NCI-H82 (cell line): ENCODE measurements at regions not wholly inside any gene's neighbourhood (a gene's known extent, or its start where the extent isn't known, plus 50 kb on each side); places are given as distances from the start of the nearest gene placed in this dataset.

Experiments
- DNase-seq: peaks from one replicate; lab custom pipeline; 2025; lab: John Stamatoyannopoulos, UW

DNA sequence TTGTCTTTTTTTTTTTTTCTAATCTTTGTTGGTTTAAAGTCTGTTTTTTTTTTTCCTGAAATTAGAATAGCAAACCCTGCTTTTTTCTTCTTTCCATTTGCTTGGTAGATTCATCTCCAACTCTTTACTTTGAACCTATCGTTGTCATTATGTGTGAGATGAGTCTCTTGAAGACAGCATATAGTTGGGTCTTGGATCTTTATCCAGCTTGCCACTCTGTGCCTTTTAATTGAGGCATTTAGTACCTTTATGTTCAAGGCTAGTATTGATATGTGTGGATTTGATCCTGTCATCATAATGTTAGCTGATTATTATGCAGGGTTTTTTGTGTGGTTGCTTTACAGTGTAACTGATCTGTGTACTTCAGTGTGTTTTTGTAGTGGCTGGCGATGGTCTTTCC, 383.8 kb downstream of the MAN2A1 start:
- no peak for DNase-seq

GRCh38 chr5:110075656-110076055, 385.9 kb downstream of the MAN2A1 start:
- no peak for DNase-seq

DNA sequence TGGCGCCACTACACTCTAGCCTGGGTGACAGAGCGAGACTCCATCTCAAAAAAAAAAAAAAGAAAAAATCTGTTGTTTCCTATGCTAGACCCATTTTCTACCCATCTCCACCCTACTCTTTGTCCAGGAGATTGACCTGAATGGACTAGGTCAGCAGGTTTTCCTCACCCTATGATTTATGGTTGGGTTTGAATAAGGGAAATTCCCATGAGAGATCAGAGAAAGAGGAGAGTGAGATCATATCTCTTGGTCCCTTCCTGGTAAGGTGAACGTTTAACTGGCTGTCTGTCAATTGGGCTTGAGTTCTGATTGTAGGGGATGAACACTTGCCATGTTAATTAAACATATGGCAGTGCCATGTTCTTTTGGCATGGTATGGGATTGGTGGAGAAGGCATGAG, 387.4 kb downstream of the MAN2A1 start:
- no peak for DNase-seq

DNA sequence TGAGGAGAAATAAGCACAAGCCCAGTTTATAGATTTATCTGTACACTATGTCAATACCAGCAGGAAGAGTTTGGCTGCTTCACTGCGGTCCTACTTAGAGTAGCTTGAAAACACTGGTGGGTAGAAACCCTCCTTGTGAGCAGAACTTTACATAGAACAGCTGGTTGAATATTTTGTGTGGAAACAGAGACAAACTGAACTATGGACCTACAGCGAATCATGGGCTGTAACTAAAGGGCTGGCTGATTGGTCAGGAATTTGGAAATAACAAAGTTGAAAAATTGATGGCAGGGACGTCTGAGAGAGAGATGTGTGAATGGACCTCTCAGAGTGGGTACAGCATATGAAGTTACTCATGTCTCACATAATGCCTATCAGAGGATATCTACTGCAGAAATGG, 392.5 kb downstream of the MAN2A1 start:
- DNase-seq, result no peak

DNA sequence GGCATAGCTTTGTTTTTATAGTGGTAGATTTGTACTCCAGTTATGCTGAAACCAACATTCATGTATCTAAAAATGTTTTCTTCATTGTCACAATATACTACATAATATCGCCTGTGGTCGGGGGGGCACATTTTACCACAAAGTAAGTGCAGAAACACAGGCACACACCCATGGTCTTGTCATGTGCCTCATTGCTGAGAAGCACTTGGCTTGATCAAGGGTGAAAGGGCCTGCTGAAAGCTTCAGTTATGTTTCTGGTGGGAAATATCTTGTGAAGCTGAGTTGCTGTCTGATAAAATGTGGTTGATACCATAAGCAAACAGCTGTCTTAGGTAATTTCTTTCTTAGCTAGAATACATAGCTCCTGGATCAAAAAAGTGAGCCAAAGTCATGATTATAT, 393.1 kb downstream of the MAN2A1 start:
- DNase-seq, result no peak

DNA sequence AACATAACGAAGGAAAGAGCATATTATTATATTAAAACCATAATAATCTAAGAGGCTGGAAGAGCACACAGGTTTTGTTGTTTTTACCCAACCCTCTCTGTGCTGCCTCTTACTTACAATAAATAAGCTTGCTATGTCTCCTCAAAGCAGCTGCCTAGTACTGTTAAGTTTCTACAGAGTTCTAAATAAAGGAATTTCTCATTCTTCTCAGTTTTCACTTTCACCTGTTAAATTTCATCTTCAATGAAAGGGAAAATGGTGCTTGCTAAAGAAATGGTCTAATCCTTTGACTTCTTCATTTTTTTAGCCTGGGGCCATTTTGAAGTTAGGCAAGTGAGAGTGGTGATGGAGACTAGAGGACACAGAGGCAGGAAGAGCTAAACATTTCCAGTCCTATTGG, 396.1 kb downstream of the MAN2A1 start:
- no peak for DNase-seq

DNA sequence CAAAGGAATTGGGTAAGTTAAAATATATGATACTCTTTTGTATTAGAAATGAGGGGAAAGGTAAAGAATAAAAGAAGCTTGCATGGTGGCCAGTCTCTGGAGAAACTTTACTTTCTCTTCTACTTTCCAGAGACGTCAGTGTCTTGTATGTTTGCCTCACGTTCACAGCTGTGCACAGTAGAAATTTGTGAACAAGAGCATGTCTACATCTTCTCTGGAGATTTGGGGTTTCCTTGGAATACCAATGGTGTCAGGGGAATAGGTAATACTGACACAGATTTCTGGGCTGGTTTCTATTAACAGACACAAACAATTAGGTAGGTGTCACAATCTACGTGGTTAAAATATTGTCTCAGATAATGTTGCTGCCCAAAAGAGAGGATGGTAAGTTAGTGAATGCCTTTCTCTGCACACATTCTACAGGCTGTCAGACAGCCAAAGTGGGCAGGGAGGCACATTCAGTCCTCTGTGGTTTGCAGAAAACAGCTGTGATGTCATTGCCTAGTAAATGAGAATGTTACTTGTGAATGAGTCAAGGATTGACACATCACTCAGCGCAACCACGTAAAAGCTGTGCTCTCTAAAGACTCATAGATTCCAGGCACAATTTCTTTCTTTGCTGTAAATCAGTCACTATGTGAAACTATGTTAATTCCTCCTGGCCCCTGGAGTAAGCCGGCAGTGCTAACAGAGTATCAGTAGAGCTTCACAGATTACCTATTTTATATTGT, 397.1 kb downstream of the MAN2A1 start:
- no peak for DNase-seq

GRCh38 chr5:110087829-110088228, 398.1 kb downstream of the MAN2A1 start:
- no peak for DNase-seq

GRCh38 chr5:110088676-110089436, 399.1 kb downstream of the MAN2A1 start:
- no peak for DNase-seq

GRCh38 chr5:110092955-110093785, 403.4 kb downstream of the MAN2A1 start:
- no peak for DNase-seq

DNA sequence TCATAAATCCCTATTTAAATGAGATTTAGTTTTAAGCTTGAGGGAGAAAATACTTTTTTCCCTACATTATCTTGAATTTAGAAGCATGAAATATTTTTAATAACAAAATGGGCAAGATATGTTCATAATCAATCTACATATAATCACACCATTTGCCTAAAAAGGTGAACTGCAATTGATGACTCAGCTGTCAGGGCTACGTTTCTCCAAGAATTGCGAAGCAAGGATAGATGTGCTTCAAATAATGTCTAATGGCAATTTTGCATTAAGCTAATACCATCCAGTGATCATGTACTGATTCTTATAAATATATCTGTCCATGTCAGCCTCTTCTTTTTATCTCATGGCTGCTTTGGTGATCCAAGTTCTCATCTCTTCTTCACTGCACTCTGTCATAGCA, 404.4 kb downstream of the MAN2A1 start:
- DNase-seq, result no peak

DNA sequence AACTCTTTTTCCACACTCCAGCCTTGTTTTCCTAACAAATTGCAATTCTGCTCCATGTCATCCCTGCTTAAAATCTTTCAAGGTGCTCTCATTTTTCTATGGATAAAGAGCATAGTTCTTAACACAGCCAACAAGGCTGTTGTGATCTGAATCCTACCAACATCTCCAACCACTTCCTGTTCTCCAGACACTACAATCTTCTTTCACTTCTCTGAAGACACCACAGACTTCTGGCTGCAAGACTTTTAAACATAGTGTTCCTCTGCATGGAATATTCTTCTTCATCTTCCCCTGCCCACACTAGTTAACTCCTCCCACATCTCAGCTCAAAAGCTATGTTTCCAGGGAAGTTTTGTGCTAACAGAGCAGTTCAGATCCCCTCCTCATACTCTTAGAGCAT, 404.8 kb downstream of the MAN2A1 start:
- no peak for DNase-seq

GRCh38 chr5:110096419-110096818, 406.7 kb downstream of the MAN2A1 start:
- no peak for DNase-seq

DNA sequence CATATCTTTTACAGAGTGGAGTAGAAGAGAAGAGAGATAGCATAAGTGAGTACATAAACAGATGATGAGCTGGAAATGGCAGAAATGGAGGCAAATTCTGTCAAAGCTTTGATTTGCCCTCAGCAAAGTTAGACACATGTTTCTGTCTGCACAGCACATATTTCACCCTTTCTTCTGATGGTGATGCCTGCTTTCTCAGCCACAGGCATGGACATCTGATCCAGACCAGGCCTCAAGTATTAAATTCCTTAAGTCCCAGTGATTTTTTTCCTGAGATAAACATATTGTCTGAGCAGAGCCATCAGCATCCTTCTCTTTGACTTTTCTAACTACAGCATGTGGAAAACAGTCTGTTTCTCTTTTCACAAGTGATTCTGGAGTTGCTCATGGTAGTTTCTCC, 409.8 kb downstream of the MAN2A1 start:
- no peak for DNase-seq

DNA sequence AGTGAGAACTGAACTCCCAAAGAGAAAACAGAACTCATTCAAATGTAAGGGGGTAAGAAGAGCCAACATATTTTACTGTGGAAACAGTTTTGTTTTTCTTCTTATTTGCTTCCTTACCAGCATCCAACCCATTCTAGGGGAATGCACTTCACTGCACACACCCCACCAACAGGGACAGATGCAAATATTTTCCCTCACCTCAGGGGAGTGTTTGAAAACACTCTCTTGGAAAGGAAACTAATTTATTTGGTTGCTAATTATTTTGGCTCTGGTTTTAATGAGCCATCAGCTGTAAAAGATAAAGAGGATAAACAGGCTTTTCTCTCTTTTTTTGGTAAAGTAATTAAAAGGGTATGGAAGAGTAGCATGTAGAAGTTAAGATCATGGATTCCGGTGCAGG, 413.4 kb downstream of the MAN2A1 start:
- DNase-seq, result no peak

DNA sequence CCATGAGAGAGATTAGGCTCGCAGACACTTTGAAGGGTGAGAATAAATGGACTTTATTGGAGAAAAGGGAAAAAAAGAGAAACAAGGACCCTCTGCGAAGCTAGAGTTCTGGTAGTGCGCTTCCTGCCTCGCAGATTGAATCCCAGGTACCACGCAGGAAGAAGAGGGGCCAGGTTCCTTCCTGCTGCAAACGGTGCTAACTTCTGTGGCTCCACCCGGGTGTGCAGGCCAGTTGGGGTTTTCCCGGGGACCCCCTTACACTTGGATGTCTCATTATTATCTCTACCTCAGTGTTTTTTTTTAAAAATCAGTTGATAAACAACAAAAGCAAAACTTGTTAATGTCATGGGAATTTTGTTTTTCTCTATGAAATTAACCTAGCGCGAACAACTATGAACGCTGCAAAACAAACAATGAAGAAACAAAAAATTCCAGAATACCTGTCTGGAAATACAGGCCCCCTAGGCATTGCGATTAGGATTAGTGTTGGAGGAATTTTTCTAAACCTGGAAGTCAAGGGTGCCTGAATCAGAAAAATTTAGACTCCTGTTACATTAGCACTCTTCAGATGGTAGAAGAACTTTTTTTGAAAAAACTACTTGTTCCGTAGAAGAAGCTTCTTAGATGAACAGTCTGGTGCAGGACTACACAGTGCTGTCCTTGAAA, 414.5 kb downstream of the MAN2A1 start:
- DNase-seq, result no peak

DNA sequence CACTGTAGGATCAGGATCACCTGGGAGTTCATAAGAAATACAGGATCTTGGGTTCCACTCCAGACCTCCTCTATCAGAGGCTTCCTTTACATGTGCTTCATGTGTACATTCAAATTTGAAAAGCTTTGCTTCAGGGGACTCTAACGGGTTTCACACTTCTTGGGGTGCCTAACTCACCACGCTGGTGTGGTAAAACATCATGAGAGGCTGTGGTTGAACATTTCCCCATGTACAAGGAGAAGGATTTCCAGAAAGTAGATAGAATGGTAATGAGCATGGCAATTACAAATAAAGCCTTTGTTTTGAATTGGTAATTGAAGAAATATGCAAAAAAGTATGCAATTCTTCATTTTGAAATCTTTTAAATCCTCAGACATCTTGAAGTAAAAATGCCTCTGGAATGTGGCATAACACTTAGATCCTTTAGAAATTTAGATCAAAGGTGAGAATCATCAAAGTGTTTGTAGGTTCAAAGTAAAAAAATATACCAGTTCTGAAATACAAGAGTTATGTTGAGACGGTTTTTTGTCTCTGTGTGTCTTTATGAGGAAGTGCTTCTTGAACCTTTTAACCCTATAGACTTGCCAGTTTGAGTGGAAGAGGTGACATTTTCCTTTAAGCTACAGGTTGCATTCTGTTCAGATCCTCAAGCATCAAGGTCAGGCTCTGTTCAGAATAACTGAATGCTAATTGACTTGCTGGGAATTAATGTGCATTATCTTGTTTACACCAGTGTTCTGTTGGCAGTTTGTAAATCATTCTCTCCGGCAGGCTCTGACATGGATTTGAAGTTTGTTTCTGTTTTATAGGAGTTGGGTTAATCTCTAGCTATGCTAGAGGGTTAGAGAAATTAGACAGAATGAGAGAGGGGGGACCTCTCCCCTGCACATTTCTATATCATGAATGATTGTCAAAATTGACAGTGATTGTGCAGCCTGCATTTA, 415.3 kb downstream of the MAN2A1 start:
- DNase-seq, result peak; percentile 74

DNA sequence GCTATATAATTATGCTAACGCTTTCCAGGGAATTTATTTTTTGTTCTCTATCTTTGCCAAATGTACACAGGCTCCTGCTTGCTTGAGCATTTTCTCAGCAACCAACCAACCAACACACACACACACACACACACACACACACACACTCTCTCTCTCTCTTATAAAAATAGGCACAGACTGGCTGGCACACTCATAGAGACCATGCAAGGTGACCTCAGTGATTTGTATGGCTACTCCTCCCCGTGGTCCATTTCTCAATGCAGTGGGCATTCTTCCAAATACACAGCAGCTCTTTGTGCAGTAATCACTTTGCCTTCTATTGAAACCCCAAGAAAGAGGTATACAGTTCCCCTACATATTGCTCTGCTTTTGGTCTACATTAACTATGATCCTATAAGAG, 416.0 kb downstream of the MAN2A1 start:
- DNase-seq, result peak; percentile 7

DNA sequence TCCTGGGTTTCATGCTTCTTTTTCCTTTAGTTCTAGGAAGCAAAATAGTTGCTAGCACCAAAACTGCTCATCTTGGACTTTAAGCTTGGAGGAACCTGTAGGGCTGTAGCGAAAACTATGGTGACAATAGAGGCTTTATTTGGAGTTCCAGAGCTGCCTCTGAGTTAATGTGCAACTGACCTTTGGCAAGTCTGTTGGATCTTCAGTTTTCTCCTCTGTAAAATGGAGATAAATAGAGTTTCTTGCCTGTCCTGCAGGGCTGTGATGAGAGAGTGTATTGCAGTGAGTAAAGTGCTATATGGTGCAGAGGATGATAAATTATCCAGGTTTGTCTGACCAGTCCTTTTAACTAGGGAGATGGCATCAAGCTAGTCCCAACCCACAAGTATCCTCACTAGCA, 417.0 kb downstream of the MAN2A1 start:
- DNase-seq, result no peak

DNA sequence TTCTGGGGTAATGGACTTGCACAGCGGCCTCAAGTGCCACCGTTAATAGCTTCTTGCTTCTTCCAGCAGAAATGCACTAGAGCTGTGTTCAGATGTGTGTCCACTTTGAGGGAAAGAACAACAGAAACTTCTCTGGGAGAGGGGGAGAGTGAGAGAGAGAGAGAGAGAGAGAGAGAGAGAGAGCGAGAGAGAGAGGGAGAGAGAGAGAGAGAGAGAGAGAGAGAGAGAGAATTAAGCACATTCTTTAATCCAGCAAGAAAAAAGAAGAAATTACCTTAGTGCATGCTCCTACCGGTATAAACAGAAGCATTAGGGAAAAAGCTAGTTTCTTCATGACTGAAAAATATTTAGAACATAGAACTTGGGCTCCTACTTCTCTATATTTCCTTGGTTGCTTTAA, 418.8 kb downstream of the MAN2A1 start:
- no peak for DNase-seq

GRCh38 chr5:110109667-110110066, 419.9 kb downstream of the MAN2A1 start:
- no peak for DNase-seq
